GM12878 (cell line): ENCODE measurements at regions not wholly inside any gene's neighbourhood (a gene's known extent, or its start where the extent isn't known, plus 50 kb on each side); places are given as distances from the start of the nearest gene placed in this dataset.
A peak's percentile ranks its signal among the peaks of the same experiment; 100 is the strongest.
"Not testable (repeated sequence)": the region's sequence is repeated elsewhere in the genome, so short reads cannot be mapped to it uniquely, and the experiment has no call there.

Source experiments
- ATAC-seq: fragments of 200-7000 bp; cut with Tn5 transposase; 3 replicates; pipeline ENCODE4 v1.9.1; 2020; ENCODE audit warnings: mild to moderate bottlenecking, moderate library complexity
- BruUV-seq: library from RNA; stranded (reverse); fragments of 400-500 nt; replicated peaks from 2 replicates; lab custom pipeline; 2021; lab: Mats Ljungman, UMichigan
- CTCF ChIA-PET: fragments of 300-600 bp; sonication (Branson Sonifier 250); formaldehyde crosslinking; extraction: SDS; loops from one replicate; lab custom pipeline; 2021; ENCODE audit warnings: inconsistent platforms; lab: Yijun Ruan, JAX
- POLR2A ChIA-PET: fragments of 350-600 bp; formaldehyde crosslinking; extraction: SDS; loops from one replicate; lab custom pipeline; 2021; ENCODE audit warnings: inconsistent platforms; lab: Charles Lee
- RAD21 ChIA-PET: fragments of 300-600 bp; sonication (Branson Sonifier 250); formaldehyde crosslinking; loops from one replicate; lab custom pipeline; 2023; ENCODE audit warnings: antibody characterized with exemption; ENCODE audit not compliant: unreplicated experiment; lab: Charles Lee
- SMC1A ChIA-PET: fragments of 300-600 bp; sonication (Branson Sonifier 250); formaldehyde crosslinking; loops from one replicate; lab custom pipeline; 2023; ENCODE audit not compliant: unreplicated experiment, uncharacterized antibody; lab: Charles Lee
- DNase-seq: peaks from one replicate; pipeline ENCODE4 v3.0.0-alpha.2; 2011; ENCODE audit warnings: low read depth, low spot score
- FAIRE-seq: peaks from 3 replicates; lab custom pipeline; 2011; peaks lifted over from hg19 to GRCh38; lab: Jason Lieb, UNC
- H2AFZ ChIP-seq: 2 replicates; pipeline ENCODE4 v1.6.0; 2011; ENCODE audit warnings: low read depth, low read length, control low read depth; ENCODE audit not compliant: control insufficient read depth
- H3K27ac ChIP-seq: 2 replicates; pipeline ENCODE4 v1.5.1; 2011; ENCODE audit warnings: control low read depth; ENCODE audit not compliant: control insufficient read depth, insufficient read depth
- H3K27me3 ChIP-seq, 2 experiments: replicated peaks in 1 of 2; 2 replicates each; pipeline versions ENCODE4 v1.6.0 to v1.6.1; 2011; ENCODE audit warnings: low read length in 1 of 2; ENCODE audit not compliant: control insufficient read depth in 2 of 2, insufficient read depth in 2 of 2
- H3K36me3 ChIP-seq, 2 experiments: 2 replicates each; pipeline ENCODE4 v1.5.1; 2011; ENCODE audit warnings: low read length in 1 of 2; ENCODE audit not compliant: control insufficient read depth in 2 of 2, insufficient read depth in 2 of 2
- H3K4me1 ChIP-seq: 2 replicates; pipeline ENCODE4 v1.6.1; 2011; ENCODE audit warnings: mild to moderate bottlenecking, low read length, moderate library complexity, mixed read lengths; ENCODE audit not compliant: control insufficient read depth, insufficient read depth
- H3K4me2 ChIP-seq: 2 replicates; pipeline ENCODE4 v1.6.0; 2011; ENCODE audit warnings: control low read depth; ENCODE audit not compliant: control insufficient read depth, insufficient read depth
- H3K4me3 ChIP-seq: fragments of 200-600 bp; sonication (generic); 2 replicates; pipeline ENCODE4 v1.5.1; 2016
- H3K79me2 ChIP-seq: 2 replicates; pipeline ENCODE4 v1.6.0; 2011; ENCODE audit warnings: low read length; ENCODE audit not compliant: control insufficient read depth, insufficient read depth
- H3K9ac ChIP-seq: 2 replicates; pipeline ENCODE4 v1.8.0; 2011; ENCODE audit warnings: low read length, control low read depth, mixed read lengths; ENCODE audit not compliant: control insufficient read depth, insufficient read depth
- H3K9me3 ChIP-seq: replicated peaks from 3 replicates; pipeline ENCODE4 v1.5.1; 2011; ENCODE audit warnings: mild to moderate bottlenecking, low read length; ENCODE audit not compliant: control insufficient read depth, insufficient read depth
- H4K20me1 ChIP-seq: 2 replicates; pipeline ENCODE4 v1.6.0; 2011; ENCODE audit not compliant: control insufficient read depth, insufficient read depth
- NFYB ChIP-seq: IDR thresholded peaks from 2 replicates; pipeline ENCODE4 v1.6.1; 2011; ENCODE audit warnings: low read depth, mild to moderate bottlenecking, low read length, improper control_type of control experiment, moderate library complexity; ENCODE audit not compliant: insufficient read depth
- NR2C2 ChIP-seq: IDR thresholded peaks from 2 replicates; pipeline ENCODE4 v1.6.1; 2011; ENCODE audit warnings: borderline replicate concordance, low read depth; ENCODE audit not compliant: control insufficient read depth, insufficient read length
- ZBED1 ChIP-seq: IDR thresholded peaks from 2 replicates; pipeline ENCODE4 v1.6.1; 2016; ENCODE audit warnings: borderline replicate concordance
- WGBS: methylation state at CpG from one replicate; pipeline ENCODE4 v1.1.6; 2016; ENCODE audit warnings: low lambda C conversion rate; ENCODE audit not compliant: insufficient replicate concordance, insufficient coverage; ENCODE audit errors: missing lambda C conversion rate; 5-methylcytosine and 5-hydroxymethylcytosine counted together
- in situ Hi-C: fragments of 300-500 bp; cut with MboI; formaldehyde crosslinking; loops from 9 replicates; pipeline ENCODE4 v1.14.3; 2018; ENCODE audit warnings: mixed read lengths
- intact Hi-C: fragments of 100-400 bp; cut with micrococcal nuclease; formaldehyde crosslinking; loops from one replicate; pipeline ENCODE4 v1.14.2; 2022; ENCODE audit not compliant: unreplicated experiment

- BruUV-seq, DNase-seq, POLR2A ChIA-PET, H3K4me3 ChIP-seq, FAIRE-seq, H3K9me3 ChIP-seq, H3K4me1 ChIP-seq: not testable (repeated sequence)
- 55% methylated on average over 8 of the region's 8 CpGs for WGBS
- SMC1A ChIA-PET = interaction anchor here (0.7 kb wide), 1 partner anchor 886 kb away, joined by 3 read pairs; no protein-coding TSS in a partner anchor
- peak; percentile 73 for TF ChIP-seq NFYB
- TF ChIP-seq, all 136 proteins: peak for 1; not testable (repeated sequence) for 135
- H2AFZ ChIP-seq, H3K27ac ChIP-seq, ATAC-seq, in situ Hi-C loops, CTCF ChIA-PET, intact Hi-C loops, H3K79me2 ChIP-seq, RAD21 ChIA-PET, H3K36me3 ChIP-seq, H3K9ac ChIP-seq, H4K20me1 ChIP-seq, H3K4me2 ChIP-seq, H3K27me3 ChIP-seq: not testable (repeated sequence)
Measured at GRCh38 chr1:198404632-198405031, 135.8 kb downstream of the ATP6V1G3 start.

- no peak overlapping the region for H3K4me2 ChIP-seq
- 42% methylated on average over 4 of the region's 4 CpGs for WGBS
- intact Hi-C loops = no loop called here
- no peak overlapping the region for H2AFZ ChIP-seq
- no peaks in the 10 kb centered on the region for H4K20me1 ChIP-seq
- no peak for ATAC-seq
- BruUV-seq = no TSS peak
- SMC1A ChIA-PET = interaction anchor here (1.5 kb wide), 1 partner anchor 142 kb away, joined by 3 read pairs; no protein-coding TSS in a partner anchor
- no peak for FAIRE-seq
- H3K27me3 ChIP-seq = no peaks in the 10 kb centered on the region; a peak in 1 of 4 replicates
- H3K9me3 ChIP-seq = no peaks in the 10 kb centered on the region; the same call in 1 of the 3 replicates
- no peak overlapping the region for H3K27ac ChIP-seq
- DNase-seq = no peak
- POLR2A ChIA-PET = no interaction called here
- TF ChIP-seq ZBED1 (no peak), NR2C2 (no peak)
- H3K79me2 ChIP-seq = no peaks in the 10 kb centered on the region
- no peaks in the 10 kb centered on the region for H3K36me3 ChIP-seq
- CTCF ChIA-PET = interaction anchor here (0.9 kb wide), 1 partner anchor 13 kb away, joined by 3 read pairs; no protein-coding TSS in a partner anchor
- no peak overlapping the region for H3K9ac ChIP-seq
- H3K4me1 ChIP-seq = no peaks in the 10 kb centered on the region
- H3K4me3 ChIP-seq = no peak overlapping the region
- in situ Hi-C loops = no loop called here
- RAD21 ChIA-PET = no interaction called here
Measured at GRCh38 chr1:198400063-198400462, 140.4 kb downstream of the ATP6V1G3 start.
